Suppressor macrophage (primary cell): ENCODE measurements at regions not wholly inside any gene's neighbourhood (a gene's known extent, or its start where the extent isn't known, plus 50 kb on each side); places are given as distances from the start of the nearest gene placed in this dataset.
"Not testable (repeated sequence)": the region's sequence is repeated elsewhere in the genome, so short reads cannot be mapped to it uniquely, and the experiment has no call there.

ENCODE experiments used
- DNase-seq, 4 experiments: peaks; one replicate each; pipeline ENCODE4 v3.0.0-alpha.2; 2020 to 2022

DNA sequence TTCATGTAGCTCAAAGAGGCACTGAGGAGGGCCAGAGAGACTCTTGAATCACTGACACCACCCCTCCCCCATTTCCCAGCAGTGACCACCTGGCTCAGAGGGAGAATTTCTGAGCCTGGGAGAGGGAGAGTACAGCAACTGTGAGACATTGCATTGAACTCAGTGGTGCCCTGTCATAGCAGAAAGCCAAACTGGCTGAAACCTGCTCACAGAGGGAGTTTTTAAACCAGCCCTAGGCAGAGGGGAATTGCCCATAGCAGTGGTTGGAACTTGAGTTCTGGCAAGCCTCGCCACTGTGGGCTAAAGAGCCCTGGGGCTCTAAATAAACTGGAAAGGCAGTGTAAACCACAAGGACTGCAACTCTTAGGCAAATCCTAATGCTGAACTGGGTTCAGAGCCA is 243.1 kb downstream of the ADCYAP1 start:
- DNase-seq = no peak

DNA sequence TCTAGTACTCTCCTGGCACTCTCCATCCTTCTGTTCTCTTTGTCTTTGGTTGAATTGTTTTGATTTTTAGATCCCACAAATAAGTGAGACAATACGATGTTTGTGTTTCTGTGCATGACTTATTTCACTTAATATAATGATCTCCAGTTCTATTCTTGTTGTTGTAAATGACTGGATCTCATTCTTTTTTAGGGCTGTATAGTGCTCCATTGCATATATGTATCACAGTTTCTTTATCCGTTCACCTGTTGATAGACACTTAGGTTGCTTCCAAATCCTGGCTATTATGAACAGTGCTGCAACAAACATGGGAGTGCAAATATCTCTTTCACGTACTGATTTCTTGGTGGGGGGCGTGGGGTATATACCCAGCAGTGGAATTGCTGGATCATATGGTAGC is 245.0 kb downstream of the ADCYAP1 start:
- no peak for DNase-seq

DNA sequence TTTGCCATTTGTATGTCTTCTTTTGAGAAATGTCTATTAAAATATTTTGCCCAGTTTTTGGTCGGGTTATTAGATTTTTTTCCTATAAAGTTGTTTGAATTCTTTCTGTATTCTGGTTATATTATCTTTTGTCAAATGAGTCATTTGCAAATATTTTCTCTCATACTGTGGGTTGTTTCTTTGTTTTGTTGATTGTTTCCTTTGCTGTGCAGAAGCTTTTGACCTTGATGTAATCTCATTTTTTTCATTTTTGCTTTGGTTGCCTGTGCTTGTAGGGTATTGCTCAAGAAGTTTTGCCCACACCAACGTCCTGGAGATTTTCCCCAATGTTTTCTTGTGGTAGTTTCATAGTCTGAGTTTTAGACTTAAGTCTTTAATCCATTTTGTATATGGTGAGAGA is 245.7 kb downstream of the ADCYAP1 start:
- no peak for DNase-seq

DNA sequence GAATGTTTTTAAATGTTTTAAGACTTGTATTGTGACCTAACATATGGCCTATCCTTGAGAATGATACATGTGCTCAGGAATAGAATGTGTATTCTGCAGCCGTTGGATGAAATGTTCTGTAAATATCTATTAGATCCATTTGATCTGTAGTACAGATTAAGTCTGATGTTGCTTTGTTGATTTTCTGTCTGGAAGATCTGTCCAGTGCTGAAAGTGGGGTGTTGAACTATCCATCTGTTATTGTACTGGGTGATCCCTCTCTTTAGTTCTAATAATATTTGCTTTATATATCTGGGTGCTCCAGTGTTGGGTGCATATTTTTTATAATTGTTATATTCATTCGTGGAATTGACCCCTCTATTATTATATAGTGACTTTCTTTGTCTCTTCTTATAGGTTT is 248.3 kb downstream of the ADCYAP1 start:
- DNase-seq = not testable (repeated sequence)

DNA sequence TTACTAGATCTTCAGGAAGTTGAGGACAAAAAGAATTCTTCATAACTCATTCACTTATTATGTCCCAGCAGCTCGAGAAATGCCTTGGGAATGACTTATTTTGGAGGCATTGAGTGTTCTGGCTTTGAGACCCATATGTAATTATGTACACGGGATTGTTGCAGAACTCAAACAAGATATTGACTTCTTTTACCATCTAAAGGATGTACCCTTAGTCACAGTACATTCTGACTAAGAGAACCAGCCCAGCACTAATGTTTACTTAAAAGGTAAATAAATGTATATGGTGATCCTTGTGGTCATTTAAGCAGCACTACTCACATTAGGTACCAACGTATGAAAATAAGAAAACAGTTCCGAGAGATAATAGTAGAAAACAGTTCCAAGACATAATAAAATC is 268.9 kb downstream of the ADCYAP1 start:
- DNase-seq = no peak

DNA sequence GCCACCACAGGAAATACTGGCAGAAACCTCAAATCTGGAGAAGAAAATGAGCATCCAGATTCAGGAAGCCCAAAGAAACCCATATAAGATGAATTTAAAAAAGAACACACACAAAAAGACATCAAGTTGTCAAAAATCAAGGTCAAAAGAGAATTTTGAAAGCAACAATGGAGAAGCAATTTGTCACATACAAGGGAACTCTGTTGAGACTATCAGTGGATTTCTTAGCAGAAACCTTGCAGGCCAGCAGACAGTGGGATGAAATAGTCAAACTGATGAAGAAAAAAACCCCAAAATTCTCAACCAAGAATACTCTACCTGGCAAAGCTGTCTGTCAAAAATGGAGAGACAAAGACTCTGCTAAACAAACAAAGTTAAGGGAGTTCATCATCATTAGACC is 272.6 kb downstream of the ADCYAP1 start:
- no peak for DNase-seq

DNA sequence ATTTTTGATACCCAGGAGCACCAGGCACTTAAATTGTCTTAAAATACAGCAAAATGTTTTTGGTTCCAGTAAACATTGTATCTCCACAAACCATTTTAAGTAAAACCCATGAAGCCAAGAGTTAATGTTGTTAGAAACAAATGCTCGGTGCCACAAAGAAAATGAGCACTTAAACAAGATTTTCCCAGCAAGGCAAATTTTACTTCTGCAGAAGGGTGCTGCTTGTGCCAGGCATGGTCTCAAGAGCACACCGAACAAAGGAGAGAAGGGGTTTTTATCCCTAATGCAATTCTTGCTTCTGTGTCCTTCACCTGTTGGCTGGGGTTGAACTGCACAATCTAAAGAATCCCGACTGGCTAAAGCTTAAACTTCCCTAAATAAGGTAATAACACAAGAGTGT is 286.7 kb downstream of the ADCYAP1 start:
- no peak for DNase-seq

DNA sequence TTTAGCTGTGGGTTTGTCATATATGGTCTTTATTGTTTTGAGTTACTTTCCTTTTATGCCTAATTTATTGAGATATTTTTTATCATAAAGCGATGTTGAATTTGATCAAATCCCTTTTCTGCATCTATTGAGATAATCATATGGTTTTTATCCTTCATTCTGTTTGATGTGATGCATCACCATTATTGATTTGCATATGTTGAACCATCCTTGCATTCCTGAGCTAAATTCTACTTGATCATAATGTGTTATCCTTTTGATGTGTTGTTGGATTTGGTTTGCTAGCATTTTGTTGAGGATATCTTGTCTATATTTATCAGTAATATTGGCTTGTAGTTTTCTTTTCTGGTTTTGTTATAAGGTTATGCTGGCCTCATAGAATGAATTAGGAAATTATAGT is 308.5 kb downstream of the ADCYAP1 start:
- DNase-seq = no peak

DNA sequence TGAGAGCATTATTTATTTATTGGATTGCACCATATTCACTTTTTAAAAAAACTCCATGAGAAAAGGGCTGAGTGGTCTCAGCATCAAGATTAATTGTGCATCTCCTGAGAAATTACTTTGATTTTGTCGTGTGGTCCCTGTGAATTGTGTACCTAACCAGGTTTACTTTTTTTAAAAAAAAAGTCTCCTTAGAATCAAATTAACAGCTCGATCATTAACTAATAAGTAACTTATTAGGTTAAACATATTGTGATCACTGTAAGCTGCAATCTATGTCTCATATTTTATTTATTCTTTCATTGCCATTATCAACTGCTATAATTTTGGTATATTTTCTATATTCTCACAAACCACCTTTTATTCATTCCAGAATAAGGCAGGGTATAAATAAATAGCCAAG is 318.2 kb downstream of the ADCYAP1 start:
- DNase-seq = no peak

DNA sequence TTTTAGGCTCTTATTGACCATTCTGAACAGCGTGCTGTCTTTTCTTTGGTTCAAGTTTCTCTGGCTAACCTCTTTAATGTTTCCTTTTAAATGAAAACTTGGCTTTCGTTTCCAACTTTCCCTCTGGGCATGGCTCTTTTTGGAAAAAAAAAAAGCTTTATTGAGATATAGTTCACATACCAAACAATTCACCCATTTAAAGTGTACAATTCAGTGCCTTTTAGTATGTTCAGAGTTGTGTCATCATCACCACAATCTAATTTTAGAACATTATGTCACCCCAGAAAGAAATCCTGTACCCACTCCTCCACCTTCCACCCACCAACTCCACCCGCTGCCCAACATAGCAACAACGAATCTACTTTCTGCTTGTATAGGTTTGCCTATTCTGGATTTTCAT is 322.4 kb downstream of the ADCYAP1 start:
- DNase-seq = no peak

DNA sequence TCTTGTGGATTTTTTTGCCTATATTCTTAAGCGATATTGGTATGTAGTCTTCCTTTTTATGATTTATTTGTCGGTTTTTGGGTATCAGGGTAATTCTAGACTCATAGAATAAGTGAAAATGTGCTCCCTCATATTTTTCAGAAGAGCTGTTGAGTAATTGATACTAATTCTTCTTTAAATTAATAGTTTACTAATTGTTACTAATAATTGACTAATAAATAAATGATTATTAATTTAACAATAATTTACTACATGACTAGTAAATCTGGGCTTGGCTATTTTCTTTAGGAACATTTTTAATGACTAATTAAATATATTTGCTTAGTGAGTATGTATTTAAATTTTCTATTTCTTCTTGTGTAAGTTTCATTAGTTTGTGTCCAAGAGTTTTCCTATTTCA is 325.0 kb downstream of the ADCYAP1 start:
- DNase-seq = no peak

DNA sequence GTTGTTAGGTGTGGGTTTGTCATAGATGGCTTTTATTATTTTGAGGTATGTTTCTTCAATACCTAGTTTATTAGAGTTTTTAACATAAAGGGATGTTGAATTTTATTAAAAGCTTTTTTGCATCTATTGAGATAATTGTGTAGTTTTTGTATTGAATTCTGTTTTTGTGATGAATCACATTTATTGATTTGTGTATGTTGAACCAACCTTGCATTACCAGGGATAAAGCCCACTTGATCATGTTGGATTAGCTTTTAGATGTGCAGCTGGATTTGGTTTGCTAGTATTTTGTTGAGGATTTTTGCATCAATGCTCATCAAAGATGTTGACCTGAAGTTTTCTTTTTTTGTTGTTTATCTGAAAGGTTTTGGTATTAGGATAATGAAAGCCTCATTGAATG is 328.2 kb downstream of the ADCYAP1 start:
- DNase-seq = no peak

DNA sequence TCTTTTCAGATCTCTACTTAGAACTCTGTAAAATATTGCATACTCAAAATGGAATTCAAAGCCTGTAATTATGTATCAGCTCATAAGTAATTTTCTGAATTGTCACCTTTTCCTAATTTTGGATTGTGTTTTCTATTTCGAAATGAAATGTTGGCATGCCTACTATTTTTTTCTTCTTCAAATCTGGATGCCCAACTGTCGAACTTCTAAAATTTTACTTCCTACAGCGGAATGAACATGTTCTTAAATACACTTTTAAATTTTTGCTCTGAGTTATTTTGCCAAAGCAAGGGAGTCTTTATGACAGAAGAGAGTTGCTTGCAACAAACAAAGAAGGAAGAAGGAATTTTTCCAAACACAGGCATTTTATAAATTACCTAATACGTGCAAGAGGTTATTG is 336.0 kb downstream of the ADCYAP1 start:
- no peak for DNase-seq

DNA sequence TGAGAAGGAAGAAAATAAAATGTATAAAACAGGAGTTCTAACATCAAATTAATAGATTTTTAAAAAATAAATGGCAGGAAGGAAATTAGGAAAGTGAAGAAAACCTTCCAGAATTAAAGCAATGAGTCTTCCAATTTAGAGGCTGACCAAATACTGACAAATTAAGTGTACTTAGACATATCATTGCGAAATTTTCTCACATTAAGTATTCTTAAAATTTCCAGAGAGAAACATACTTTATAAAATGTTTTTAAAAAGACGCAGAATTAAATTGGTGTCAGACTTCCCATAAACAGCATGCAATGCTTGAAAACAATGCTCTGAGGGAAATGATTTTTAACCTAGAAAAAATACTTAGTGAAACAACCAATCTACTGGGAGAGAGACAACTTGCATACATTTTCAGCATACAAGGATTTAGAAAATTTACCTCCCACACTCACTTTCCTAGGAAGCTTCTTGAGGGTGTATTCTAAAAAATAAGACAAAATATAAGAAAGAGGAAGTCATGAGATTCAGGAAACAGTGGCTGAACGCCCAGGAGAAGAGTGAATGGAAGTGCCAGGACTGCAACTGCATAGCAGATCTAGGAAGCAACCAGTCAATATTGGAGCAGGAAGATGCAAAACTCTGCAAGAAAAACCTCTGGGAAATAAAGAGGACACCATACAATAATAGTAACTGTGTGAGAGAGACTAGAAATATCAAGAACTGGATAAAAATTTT is 339.9 kb downstream of the ADCYAP1 start:
- no peak for DNase-seq

DNA sequence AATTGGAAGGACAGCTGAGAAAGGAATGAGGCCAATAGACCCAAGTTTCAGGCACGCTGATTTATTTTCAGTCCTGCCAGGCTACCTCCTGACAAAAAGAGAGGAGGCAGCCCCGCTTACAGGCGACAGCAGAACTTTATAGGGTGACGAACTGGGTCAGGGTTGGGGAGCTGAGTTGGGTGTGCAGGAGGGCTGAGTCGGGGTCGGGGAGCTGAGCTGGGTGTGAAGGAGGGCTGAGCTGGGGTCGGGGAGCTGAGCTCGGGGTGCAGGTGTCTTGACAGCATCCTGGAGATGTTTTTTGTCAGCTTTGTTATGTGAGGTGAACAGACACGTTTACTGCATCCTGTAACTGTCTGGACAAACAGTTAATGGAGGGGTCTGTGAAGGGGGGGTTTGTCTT is 342.2 kb downstream of the ADCYAP1 start:
- no peak for DNase-seq

DNA sequence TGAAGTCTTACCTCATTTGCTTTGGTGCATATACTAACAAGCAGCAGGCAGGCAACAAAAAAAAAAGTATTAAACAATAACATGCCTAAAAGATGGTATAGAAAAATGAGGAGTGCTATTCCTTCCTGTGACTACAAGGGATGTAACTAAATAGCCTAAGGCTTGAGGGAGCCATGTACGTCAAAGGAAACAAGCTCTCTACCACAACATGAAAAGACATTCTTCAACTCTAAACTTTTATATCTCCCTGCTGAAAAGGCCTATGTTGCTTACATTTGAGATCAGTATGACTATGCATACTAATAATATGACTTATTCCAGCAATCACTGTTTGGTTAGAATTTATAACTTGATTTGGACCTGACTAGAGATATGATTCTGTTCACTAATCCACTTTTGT is 347.9 kb downstream of the ADCYAP1 start:
- no peak for DNase-seq

DNA sequence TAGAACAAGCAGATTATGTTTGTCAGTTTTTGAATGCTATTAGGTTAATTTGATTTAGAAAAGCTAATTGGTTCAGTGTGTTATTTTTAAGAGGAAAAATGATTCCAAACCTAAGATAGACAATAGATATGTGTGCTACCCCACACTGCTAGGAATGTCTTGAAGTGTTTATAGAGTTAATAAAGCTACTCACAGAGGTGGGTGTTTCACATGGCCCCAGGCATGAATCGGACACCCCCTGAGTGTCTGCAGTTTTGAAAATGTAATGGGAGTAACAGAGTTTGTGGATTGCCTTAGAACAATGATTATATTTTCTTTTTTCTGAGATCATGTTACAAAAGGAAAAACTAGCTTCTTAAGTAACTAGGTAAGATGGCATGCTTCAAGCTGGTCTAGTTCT is 348.3 kb downstream of the ADCYAP1 start:
- no peak for DNase-seq

DNA sequence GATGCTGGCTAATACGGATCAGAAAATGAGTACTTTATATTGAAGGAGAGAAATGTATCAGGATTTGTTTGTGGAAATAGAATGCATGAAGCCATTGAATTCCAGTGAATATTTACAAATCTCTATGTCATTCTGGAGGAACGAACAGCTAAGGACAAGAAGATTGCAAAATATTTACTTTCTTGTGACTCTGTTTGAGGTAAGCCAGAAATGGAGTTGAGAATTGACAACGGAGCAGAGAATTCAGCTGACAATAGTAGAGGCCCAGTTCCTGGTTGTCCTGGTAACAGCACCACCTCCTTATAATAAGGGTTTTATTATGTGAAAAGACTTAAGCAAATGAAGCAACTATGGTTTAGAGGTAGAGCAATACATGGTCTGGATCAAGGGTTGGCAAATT is 349.2 kb downstream of the ADCYAP1 start:
- DNase-seq = no peak

DNA sequence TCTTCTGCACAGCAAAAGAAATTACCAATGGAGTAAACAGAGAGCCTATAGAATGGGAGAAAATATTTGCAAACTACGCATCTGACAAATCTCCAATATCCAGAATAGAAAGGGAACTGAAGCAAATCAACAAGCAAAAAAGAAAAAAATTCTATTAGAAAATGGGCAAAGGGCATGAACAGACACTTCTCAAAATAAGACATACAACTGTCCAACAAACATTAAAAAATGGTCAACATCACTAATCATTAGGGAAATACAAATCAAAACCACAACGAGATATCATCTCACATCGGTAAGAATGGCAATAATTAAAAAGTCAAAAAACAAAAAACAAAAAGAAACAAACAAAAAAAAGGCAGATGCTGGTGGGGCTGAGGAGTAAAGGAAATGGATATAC is 356.4 kb downstream of the ADCYAP1 start:
- DNase-seq = no peak

DNA sequence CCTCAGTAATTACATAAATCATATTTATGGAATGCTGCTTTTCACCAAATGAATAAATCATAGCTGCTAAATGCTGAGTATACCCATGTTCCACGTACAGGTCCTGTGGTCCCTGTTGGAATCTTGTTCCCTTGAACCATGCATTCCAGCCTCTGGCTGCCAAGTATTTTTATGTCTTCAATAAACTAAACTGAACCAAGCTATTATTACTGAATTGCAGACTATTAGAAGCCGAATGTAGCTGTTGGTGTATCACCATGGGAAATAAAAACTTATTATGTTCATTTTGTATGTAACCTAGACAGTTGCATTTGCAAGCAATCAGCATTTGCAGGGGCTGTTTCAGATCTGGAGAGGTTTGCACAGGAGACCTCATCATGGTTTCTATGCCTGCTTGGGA is 362.4 kb downstream of the ADCYAP1 start:
- no peak for DNase-seq

DNA sequence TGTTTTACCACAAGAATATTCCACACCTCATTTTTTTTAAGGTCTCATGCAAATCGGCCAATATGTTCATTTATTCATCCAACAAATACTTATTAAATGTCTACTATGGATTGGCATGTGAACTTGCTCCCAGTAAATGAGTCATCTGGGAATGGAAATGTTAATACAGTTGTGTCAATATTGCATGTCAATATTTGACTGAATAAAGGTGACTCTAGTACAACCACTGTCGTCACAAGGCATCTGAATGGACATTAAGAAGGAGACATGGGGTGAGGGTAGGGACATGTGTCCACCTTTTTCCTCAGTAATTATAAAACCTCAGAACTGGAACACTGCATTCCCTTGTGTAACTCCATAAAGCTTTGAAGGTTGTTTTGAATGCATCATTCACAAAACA is 365.4 kb downstream of the ADCYAP1 start:
- no peak for DNase-seq

DNA sequence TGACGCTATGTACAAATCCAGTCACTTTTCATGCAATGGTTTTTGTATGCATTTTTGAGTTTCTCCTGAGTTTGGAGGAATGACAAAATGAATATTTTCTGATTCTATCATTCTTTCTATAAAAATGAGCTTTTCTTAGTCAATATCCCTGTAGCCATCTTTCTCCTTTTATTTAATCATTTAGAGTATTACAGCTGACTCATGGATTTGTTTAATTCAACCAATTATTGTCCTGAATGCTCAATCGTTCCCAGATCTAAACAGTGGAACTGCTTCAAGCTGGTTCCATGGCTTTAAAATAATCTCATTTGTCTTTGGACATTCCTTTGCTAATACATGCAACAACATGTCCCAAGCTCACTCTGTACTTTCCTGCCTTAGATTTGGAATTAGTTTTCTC is 368.8 kb downstream of the ADCYAP1 start:
- no peak for DNase-seq

DNA sequence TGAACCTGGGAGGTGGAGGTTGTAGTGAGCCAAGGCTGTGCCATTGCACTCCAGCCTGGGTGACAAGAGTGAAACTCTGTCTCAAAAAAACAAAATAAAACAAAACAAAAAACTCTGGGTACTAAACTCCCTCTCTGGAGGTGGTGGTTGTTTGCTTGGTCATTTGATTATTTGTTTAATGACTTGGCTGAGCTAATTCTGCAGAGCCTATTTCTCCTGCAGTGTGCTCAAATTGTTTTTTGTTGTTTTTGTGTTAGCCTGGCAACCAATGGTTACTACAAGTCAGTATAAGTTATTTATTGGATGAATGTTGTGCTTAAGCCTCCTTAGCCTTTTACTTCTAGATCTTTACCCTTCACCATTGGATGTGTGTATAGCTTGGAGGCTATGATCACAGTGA is 387.5 kb downstream of the ADCYAP1 start:
- no peak for DNase-seq

DNA sequence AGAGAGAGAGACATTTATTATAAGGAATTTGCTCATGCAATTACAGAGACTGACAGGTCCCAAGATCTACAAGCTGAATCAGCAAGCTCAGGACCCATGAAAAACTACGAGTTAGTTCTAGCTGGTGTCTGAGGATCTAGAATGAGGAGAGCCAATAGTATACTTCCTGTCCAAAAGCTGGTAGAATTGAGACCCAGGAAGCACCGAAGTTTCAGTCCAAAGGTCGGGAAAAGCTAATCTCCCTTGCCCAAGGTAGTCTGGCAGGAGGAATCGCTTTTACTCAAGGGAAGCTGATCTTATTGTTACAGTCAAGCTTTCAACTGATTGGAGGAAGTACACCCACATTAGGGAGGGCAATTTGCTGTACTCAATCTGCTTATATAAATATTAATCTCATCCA is 389.6 kb downstream of the ADCYAP1 start:
- no peak for DNase-seq

DNA sequence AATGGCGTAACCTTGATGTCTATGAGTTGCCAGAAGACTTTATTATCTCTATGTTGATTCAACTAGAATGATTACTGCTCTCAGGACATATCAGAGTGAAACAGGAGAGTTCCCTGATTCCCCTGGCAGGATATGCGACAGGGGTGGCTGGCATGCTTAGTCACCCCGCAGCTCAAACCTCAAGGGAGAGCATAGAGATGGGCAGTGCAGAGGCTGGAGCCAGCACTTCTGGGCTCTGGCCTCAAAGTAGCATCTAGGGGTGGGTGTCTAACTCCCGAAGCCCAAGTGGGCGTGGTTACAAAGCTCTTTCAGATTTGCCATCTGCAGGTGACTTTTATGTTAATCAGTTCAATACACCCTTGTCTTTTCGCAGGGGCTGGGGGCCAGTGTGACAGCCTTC is 391.6 kb downstream of the ADCYAP1 start:
- DNase-seq = no peak

DNA sequence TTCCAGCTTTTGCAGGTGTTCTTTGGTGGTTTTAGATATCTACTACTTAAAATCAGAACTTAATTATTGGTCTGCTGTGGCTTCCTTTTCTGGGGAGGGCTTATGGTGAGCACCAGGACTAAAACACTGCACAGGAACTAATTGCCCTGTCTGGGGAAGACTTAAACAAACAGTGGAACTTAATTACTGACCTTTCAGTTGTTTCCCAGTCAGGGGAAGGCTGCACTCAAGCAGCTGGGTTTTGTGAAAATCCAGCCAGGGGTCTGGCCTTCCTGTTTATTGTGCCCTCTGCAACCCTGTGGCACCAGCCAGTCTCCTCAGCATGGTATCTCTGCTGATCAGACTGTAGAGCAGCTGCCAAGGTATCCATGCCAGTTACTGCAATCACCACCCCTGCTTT is 398.2 kb downstream of the ADCYAP1 start:
- no peak for DNase-seq
